H1 (cell line): ENCODE measurements at regions not wholly inside any gene's neighbourhood (a gene's known extent, or its start where the extent isn't known, plus 50 kb on each side); places are given as distances from the start of the nearest gene placed in this dataset.
A peak's percentile ranks its signal among the peaks of the same experiment; 100 is the strongest.

Experiments used
- CTCF ChIA-PET: fragments of 300-600 bp; sonication (Branson Sonifier 250); formaldehyde crosslinking; loops from one replicate; lab custom pipeline; 2021; ENCODE audit not compliant: partially characterized antibody; lab: Charles Lee
- POLR2A ChIA-PET: fragments of 300-600 bp; sonication (Branson Sonifier 250); formaldehyde crosslinking; loops from one replicate; lab custom pipeline; 2021; ENCODE audit warnings: inconsistent platforms; ENCODE audit not compliant: partially characterized antibody; lab: Charles Lee
- DNase-seq, 2 experiments: peaks; one replicate each; pipeline versions ENCODE4 v3.0.0 to v3.0.0-alpha.2; 2010 to 2022; ENCODE audit warnings: low spot score in 2 of 2, low read depth in 1 of 2, mixed read lengths in 1 of 2
- FAIRE-seq: peaks from 2 replicates; lab custom pipeline; 2011; peaks lifted over from hg19 to GRCh38; lab: Jason Lieb, UNC
- H2AFZ ChIP-seq: 2 replicates; pipeline ENCODE4 v1.8.1; 2012; ENCODE audit warnings: low read length, inconsistent platforms
- H2AK5ac ChIP-seq: 2 replicates; pipeline ENCODE4 v1.6.1; 2013; ENCODE audit warnings: low read depth, low read length
- H2BK120ac ChIP-seq: replicated peaks from 2 replicates; pipeline ENCODE3; 2013; ENCODE audit warnings: low read depth, low read length, inconsistent platforms
- H2BK12ac ChIP-seq: 2 replicates; pipeline ENCODE4 v1.6.1; 2013; ENCODE audit warnings: low read depth, low read length
- H2BK15ac ChIP-seq: 2 replicates; pipeline ENCODE4 v1.6.1; 2013; ENCODE audit warnings: low read length
- H2BK20ac ChIP-seq: 2 replicates; pipeline ENCODE4 v1.6.1; 2013; ENCODE audit warnings: low read length
- H2BK5ac ChIP-seq: 2 replicates; pipeline ENCODE4 v1.6.1; 2013; ENCODE audit warnings: low read depth, low read length
- H3K14ac ChIP-seq: 2 replicates; pipeline ENCODE4 v1.6.1; 2013; ENCODE audit warnings: inconsistent platforms; ENCODE audit not compliant: insufficient read length
- H3K18ac ChIP-seq: 2 replicates; pipeline ENCODE4 v1.6.1; 2013; ENCODE audit warnings: low read length; ENCODE audit errors: extremely low read depth
- H3K23ac ChIP-seq: 2 replicates; pipeline ENCODE4 v1.6.1; 2013; ENCODE audit warnings: inconsistent platforms; ENCODE audit not compliant: insufficient read length
- H3K23me2 ChIP-seq: 2 replicates; pipeline ENCODE4 v1.6.1; 2013; ENCODE audit warnings: low read depth, low read length
- H3K27ac ChIP-seq: 2 replicates; pipeline ENCODE4 v1.6.1; 2011; ENCODE audit warnings: low read depth, low read length, inconsistent platforms
- H3K27me3 ChIP-seq, 4 experiments: replicated peaks in 1 of 4; 1 replicate in 1 of 4; 2 replicates in 3 of 4; pipeline versions ENCODE4 v1.6.1 to v1.8.1; 2011 to 2013; ENCODE audit warnings: low read length in 3 of 4, mild to moderate bottlenecking in 3 of 4, inconsistent platforms in 2 of 4, mixed read lengths in 2 of 4, moderate library complexity in 1 of 4; ENCODE audit not compliant: control insufficient read depth in 3 of 4, insufficient read depth in 3 of 4; ENCODE audit errors: extremely low read depth in 1 of 4
- H3K36me3 ChIP-seq, 4 experiments: 2 replicates each; pipeline versions ENCODE4 v1.6.1 to v1.8.1; 2011 to 2013; ENCODE audit warnings: mild to moderate bottlenecking in 4 of 4, low read length in 3 of 4, moderate library complexity in 2 of 4, control low read depth in 1 of 4, inconsistent platforms in 1 of 4; ENCODE audit not compliant: insufficient read depth in 4 of 4, control insufficient read depth in 2 of 4
- H3K4ac ChIP-seq: replicated peaks from 2 replicates; pipeline ENCODE3; 2013; ENCODE audit warnings: low read length, low read depth, mixed read lengths, inconsistent platforms; ENCODE audit not compliant: insufficient read length
- H3K4me1 ChIP-seq, 4 experiments: replicated peaks in 1 of 4; 1 replicate in 1 of 4; 2 replicates in 3 of 4; pipeline versions ENCODE4 v1.6.1 to v1.8.1; 2011 to 2013; ENCODE audit warnings: low read length in 3 of 4, inconsistent platforms in 2 of 4, mixed read lengths in 1 of 4; ENCODE audit not compliant: insufficient read depth in 4 of 4, control insufficient read depth in 3 of 4
- H3K4me2 ChIP-seq, 2 experiments: 2 replicates each; pipeline versions ENCODE4 v1.6.1 to v1.8.1; 2011 to 2013; ENCODE audit warnings: low read depth in 2 of 2, low read length in 2 of 2, control low read depth in 1 of 2, inconsistent platforms in 1 of 2, mild to moderate bottlenecking in 1 of 2; ENCODE audit not compliant: insufficient read depth in 1 of 2
- H3K4me3 ChIP-seq, 4 experiments: fragments of 200-600, 300-600 bp in 1 of 4; sonication (generic), shearing (Covaris generic), sonication (Bioruptor Twin) in 1 of 4; 2 replicates each; pipeline versions ENCODE4 v1.5.1 to v1.8.1; 2011 to 2016; ENCODE audit warnings: low read length in 4 of 4, low read depth in 3 of 4, control low read depth in 2 of 4, inconsistent platforms in 2 of 4, mild to moderate bottlenecking in 2 of 4, mixed read lengths in 1 of 4, moderate library complexity in 1 of 4; ENCODE audit not compliant: insufficient read depth in 2 of 4; ENCODE audit errors: extremely low read depth in 1 of 4
- H3K56ac ChIP-seq: replicated peaks from 2 replicates; pipeline ENCODE3; 2013; ENCODE audit warnings: low read depth, mild to moderate bottlenecking, mixed read lengths, low read length, inconsistent platforms; ENCODE audit not compliant: insufficient read length
- H3K79me1 ChIP-seq: 2 replicates; pipeline ENCODE4 v1.6.1; 2013; ENCODE audit warnings: low read depth, low read length, control low read depth
- H3K79me2 ChIP-seq, 2 experiments: 2 replicates each; pipeline versions ENCODE4 v1.6.1 to v1.8.1; 2012 to 2013; ENCODE audit warnings: low read length in 2 of 2, mild to moderate bottlenecking in 2 of 2, inconsistent platforms in 1 of 2; ENCODE audit not compliant: insufficient read depth in 2 of 2, control insufficient read depth in 1 of 2
- H3K9ac ChIP-seq, 4 experiments: replicated peaks in 1 of 4; 1 replicate in 1 of 4; 2 replicates in 3 of 4; pipeline versions ENCODE4 v1.6.1 to v1.8.1; 2011 to 2013; ENCODE audit warnings: low read depth in 3 of 4, low read length in 3 of 4, control low read depth in 2 of 4, mild to moderate bottlenecking in 2 of 4, moderate library complexity in 2 of 4, inconsistent platforms in 1 of 4; ENCODE audit errors: extremely low read depth in 1 of 4
- H3K9me3 ChIP-seq, 2 experiments: 2 replicates each; pipeline versions ENCODE4 v1.6.1 to v1.8.1; 2012 to 2013; ENCODE audit warnings: mild to moderate bottlenecking in 2 of 2, moderate library complexity in 2 of 2, control low read depth in 1 of 2, inconsistent platforms in 1 of 2, low read depth in 1 of 2, low read length in 1 of 2, mixed read lengths in 1 of 2; ENCODE audit not compliant: insufficient read depth in 2 of 2
- H4K20me1 ChIP-seq, 2 experiments: replicated peaks in 1 of 2; 2 replicates each; pipeline versions ENCODE3 to v1.8.1; 2011 to 2013; ENCODE audit warnings: inconsistent platforms in 2 of 2, low read length in 2 of 2, mild to moderate bottlenecking in 1 of 2; ENCODE audit not compliant: insufficient read depth in 2 of 2, control insufficient read depth in 1 of 2
- H4K5ac ChIP-seq: 2 replicates; pipeline ENCODE4 v1.6.1; 2013; ENCODE audit warnings: low read length, low read depth, mixed read lengths, inconsistent platforms; ENCODE audit not compliant: insufficient read length
- H4K8ac ChIP-seq: 2 replicates; pipeline ENCODE4 v1.8.0; 2013; ENCODE audit warnings: mild to moderate bottlenecking, moderate library complexity, low read length, inconsistent platforms; ENCODE audit not compliant: insufficient read depth; ENCODE audit errors: extremely low read depth
- H4K91ac ChIP-seq: replicated peaks from 2 replicates; pipeline ENCODE3; 2013; ENCODE audit warnings: low read length, mixed read lengths, inconsistent platforms; ENCODE audit not compliant: insufficient read length
- CEBPB ChIP-seq: IDR thresholded peaks from 2 replicates; pipeline ENCODE4 v1.6.1; 2012; ENCODE audit warnings: low read depth, low read length
- CTCF ChIP-seq, 3 experiments: IDR thresholded peaks; 1 replicate in 2 of 3; 2 replicates in 1 of 3; pipeline versions ENCODE4 v1.5.1 to v1.6.1; 2011; ENCODE audit warnings: low read length in 3 of 3, mild to moderate bottlenecking in 3 of 3, inconsistent platforms in 2 of 3, low read depth in 1 of 3, moderate library complexity in 1 of 3; ENCODE audit not compliant: insufficient read depth in 1 of 3; ENCODE audit errors: control extremely low read depth in 1 of 3
- JUN ChIP-seq: IDR thresholded peaks from 2 replicates; pipeline ENCODE4 v1.6.1; 2011; ENCODE audit warnings: low read depth, mild to moderate bottlenecking, improper control_type of control experiment, low read length
- MAFK ChIP-seq: IDR thresholded peaks from 2 replicates; pipeline ENCODE4 v1.6.1; 2012; ENCODE audit warnings: low read depth, mild to moderate bottlenecking, improper control_type of control experiment, low read length
- NANOG ChIP-seq: IDR thresholded peaks from 2 replicates; pipeline ENCODE4 v1.6.1; 2011; ENCODE audit warnings: low read length, low read depth, mild to moderate bottlenecking, inconsistent platforms; ENCODE audit not compliant: insufficient read depth, poor library complexity, severe bottlenecking
- POU5F1 ChIP-seq: IDR thresholded peaks from 2 replicates; pipeline ENCODE4 v1.6.1; 2011; ENCODE audit warnings: low read depth, mild to moderate bottlenecking, low read length, moderate library complexity
- RAD21 ChIP-seq, 2 experiments: IDR thresholded peaks in 1 of 2; conservative IDR thresholded peaks in 1 of 2; 2 replicates each; pipeline ENCODE4 v1.6.1; 2011; ENCODE audit warnings: low read depth in 2 of 2, low read length in 2 of 2, improper control_type of control experiment in 1 of 2, inconsistent platforms in 1 of 2, mild to moderate bottlenecking in 1 of 2, moderate library complexity in 1 of 2
- SP4 ChIP-seq: IDR thresholded peaks from 2 replicates; pipeline ENCODE4 v1.6.1; 2012; ENCODE audit warnings: low read length, inconsistent platforms
- TAF1 ChIP-seq: IDR thresholded peaks from 2 replicates; pipeline ENCODE4 v1.6.1; 2011; ENCODE audit warnings: mild to moderate bottlenecking, low read depth, low read length
- TEAD4 ChIP-seq: IDR thresholded peaks from 2 replicates; pipeline ENCODE4 v1.6.1; 2012; ENCODE audit warnings: low read depth, low read length, inconsistent platforms, mixed read lengths
- YY1 ChIP-seq: IDR thresholded peaks from 2 replicates; pipeline ENCODE4 v1.6.1; 2011; ENCODE audit warnings: low read depth, mild to moderate bottlenecking, low read length
- WGBS, 2 experiments: shearing (Covaris generic) in 1 of 2; methylation state at CpG; one replicate each; pipeline versions ENCODE4 v1.1.6 to v1.1.7; 2013 to 2015; ENCODE audit warnings: low lambda C conversion rate in 2 of 2, mixed read lengths in 2 of 2, inconsistent platforms in 1 of 2, low coverage in 1 of 2, missing lambda C conversion rate in 1 of 2; ENCODE audit not compliant: insufficient replicate concordance in 2 of 2, insufficient coverage in 1 of 2, insufficient read length in 1 of 2; ENCODE audit errors: extremely low coverage in 1 of 2, missing lambda C conversion rate in 1 of 2; 5-methylcytosine and 5-hydroxymethylcytosine counted together

GRCh38 chr2:234328444-234328990 is 168.4 kb downstream of the ARL4C start:
- DNase-seq: no peak

More at GRCh38 chr2:234328444-234328990, 168.4 kb downstream of the ARL4C start:
- Histone ChIP-seq H3K9ac (no peak overlapping the region), H3K4me2 (no peak overlapping the region), H3K14ac (no peak overlapping the region), H2BK5ac (no peak overlapping the region), H2AFZ (peak overlapping the region; percentile 23; the same call in 1 of the 2 replicates), H3K23me2 (no peaks in the 10 kb centered on the region), H3K27ac (no peak overlapping the region), H3K36me3 (no peaks in the 10 kb centered on the region), H4K5ac (no peak overlapping the region), H4K91ac (no peak overlapping the region), H3K4me3 (no peak overlapping the region), H2BK15ac (no peak overlapping the region), H2BK120ac (no peak overlapping the region), H3K79me2 (no peaks in the 10 kb centered on the region), H2BK12ac (no peak overlapping the region), H3K18ac (no peak overlapping the region), H3K4ac (no peak overlapping the region), H4K8ac (no peak overlapping the region; the same call in 1 of the 2 replicates), H3K56ac (no peak overlapping the region), H3K23ac (no peak overlapping the region), H3K79me1 (no peaks in the 10 kb centered on the region), H3K27me3 (peaks cover 0 to 2% (median 0%) of the 10 kb centered on the region in 4 experiments; a peak in 1 of 7 replicates), H2AK5ac (no peak overlapping the region), H3K9me3 (no peaks in the 10 kb centered on the region), H3K4me1 (peaks cover 0 to 6% (median 5%) of the 10 kb centered on the region in 4 experiments; a peak in 4 of 7 replicates), H2BK20ac (no peak overlapping the region), H4K20me1 (no peaks in the 10 kb centered on the region)
- no peak for TF ChIP-seq YY1
- TF ChIP-seq JUN: no peak
- TF ChIP-seq SP4: no peak
- no peak for TF ChIP-seq CEBPB
- TF ChIP-seq MAFK: no peak
- no peak for TF ChIP-seq CTCF (IDR thresholded peaks at IDR 0.05; ENCODE audit: control extremely low read depth in 1 of 3, insufficient read depth in 1 of 3, low read depth in 1 of 3, low read length in 3 of 3)
- TF ChIP-seq TAF1: no peak
- TF ChIP-seq RAD21 (IDR thresholded peaks at IDR 0.05 in 1 of 2, conservative IDR thresholded peaks at IDR 0.05 in 1 of 2; ENCODE audit: low read depth in 2 of 2, low read length in 2 of 2): no peak; a peak in 1 of 4 replicates
- no peak for TF ChIP-seq POU5F1
- no peak for TF ChIP-seq TEAD4
- TF ChIP-seq NANOG: no peak
- POLR2A ChIA-PET: no interaction called here
- no peak for FAIRE-seq
- CTCF ChIA-PET: interaction anchor here (2.1 kb wide), 1 partner anchor 9 kb away, joined by 5 read pairs; no protein-coding TSS in a partner anchor
- WGBS, 2 experiments: 95% methylated on average over 12 of the region's 12 CpGs; no CpG with 5 or more reads in 1 of the 2 experiments
